ENCODE measurements at regions not wholly inside any gene's neighbourhood (a gene's known extent, or its start where the extent isn't known, plus 50 kb on each side); places are given as distances from the start of the nearest gene placed in this dataset.
"Not testable (repeated sequence)": the region's sequence is repeated elsewhere in the genome, so short reads cannot be mapped to it uniquely, and the experiment has no call there.

- no peak for DNase-seq
Measured at GRCh38 chr16:13557418-13557817, 362.5 kb upstream of the ERCC4 start.

DNA sequence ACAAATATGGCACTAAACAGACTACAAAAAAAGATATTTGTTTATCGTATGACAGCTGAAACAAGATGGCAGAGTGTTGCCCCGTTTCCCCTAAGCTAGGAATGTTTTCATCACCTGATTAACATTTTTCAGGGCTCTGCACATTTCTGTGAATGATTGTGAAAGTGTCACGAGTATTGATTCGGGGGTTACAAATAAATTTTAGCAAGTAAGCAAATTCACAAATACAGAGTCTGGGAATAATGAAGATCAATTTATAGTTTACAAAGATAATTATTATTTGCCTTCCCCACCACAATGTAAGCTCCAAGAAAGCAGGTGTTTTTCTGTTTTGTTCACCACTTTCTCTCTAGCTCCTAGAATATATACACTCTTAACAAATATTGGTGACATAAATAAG is 361.2 kb upstream of the ERCC4 start:
- no peak for DNase-seq

GRCh38 chr16:13559624-13560023 is 360.3 kb upstream of the ERCC4 start:
- no peak for DNase-seq

GRCh38 chr16:13560151-13560550 is 359.8 kb upstream of the ERCC4 start:
- no peak for DNase-seq

DNA sequence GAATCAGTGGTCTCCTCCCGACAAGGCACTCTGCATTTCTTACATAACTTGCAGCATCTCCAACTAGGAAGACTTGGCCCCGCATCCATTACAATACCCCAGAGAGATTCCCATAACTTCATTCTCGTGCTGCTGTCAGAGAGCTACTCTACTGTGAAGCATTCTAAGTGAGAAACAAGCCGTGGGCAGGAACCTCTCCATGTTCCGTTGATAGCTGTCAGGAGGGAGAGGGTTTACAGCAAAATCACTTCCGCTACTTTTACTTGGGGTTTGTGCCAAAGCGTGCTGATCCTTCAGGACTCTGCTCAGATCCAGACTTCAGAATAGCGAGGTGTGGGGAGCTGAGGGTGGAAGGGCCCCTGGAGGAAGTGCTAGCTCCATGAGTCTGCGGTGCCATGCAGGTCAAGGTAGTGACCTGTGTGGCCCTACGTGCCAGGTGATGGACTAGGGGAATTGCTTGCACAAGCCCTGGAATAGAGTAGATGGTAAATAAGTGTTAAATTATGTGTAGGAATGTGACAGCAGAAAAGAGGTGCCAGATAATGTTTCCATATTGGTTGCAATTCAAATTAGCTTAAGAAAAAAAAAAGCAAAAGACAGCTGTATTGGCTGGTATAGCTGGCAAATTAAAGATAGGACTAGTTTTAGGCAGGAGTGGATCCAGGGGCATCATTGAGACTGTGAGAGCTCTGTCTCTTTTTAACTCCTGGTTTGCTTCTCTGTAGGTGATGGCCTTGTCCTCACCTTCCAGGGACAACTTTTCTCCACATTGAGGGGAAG is 358.5 kb upstream of the ERCC4 start:
- DNase-seq, result no peak

DNA sequence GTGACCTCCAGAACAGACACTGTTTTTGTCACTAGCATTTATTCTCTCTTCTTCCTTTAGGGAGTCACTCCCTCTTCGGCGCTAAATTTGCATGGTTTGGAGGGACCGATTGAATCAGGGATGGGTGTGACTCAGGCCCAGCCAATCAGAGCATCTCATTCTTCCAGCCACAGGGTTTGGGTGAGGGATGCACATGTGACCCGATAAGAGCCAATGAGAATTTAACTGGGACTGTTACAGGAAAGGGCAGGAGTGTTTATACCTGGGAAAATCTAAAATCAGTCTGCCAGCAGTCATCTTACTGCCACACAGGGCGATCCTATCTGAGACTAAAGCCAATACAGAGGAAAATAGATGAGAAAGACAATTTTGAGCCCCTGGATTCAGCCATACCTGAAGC is 351.2 kb upstream of the ERCC4 start:
- DNase-seq, result no peak

DNA sequence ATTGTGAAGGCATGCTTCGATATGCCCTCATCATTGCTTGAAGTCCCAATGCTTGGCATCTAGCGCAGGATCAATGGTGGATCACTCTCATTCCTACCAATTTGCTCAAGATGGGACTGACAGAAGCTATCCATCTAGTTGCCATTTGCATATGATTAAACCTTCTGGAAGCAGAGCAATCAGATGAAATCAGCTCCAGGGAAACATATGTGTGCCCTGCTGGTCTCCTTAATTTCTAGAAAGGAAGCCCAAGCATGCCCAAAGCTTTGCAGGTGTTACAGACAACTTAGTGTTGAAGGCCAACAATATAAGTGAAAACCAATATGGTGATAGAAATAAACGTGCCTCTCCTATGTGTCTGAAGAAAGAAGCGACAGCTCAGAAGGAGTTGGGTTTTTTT is 350.0 kb upstream of the ERCC4 start:
- no peak for DNase-seq

GRCh38 chr16:13571036-13571435 is 348.9 kb upstream of the ERCC4 start:
- no peak for DNase-seq

DNA sequence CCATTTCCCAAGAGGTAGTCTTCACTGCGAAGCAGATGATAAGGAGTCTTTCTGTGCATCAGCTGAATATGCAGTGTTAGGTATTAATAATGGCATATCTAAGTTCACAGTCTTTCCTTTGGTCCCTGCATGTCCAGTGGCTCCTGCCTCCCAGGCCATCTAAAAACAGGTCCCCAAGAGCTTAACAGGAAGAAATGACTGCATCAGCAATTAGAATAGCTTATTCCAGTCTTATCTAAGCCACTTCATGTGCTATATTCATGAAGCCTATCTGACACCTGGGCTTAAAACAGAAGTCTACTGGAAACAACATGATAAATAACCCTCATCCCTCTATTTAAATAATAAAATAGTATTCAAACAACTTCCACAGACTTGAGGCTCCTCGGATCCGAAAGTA is 346.1 kb upstream of the ERCC4 start:
- DNase-seq, result no peak

GRCh38 chr16:13586051-13586450 is 333.9 kb upstream of the ERCC4 start:
- DNase-seq, result no peak

GRCh38 chr16:13587181-13587580 is 332.8 kb upstream of the ERCC4 start:
- DNase-seq, result no peak

DNA sequence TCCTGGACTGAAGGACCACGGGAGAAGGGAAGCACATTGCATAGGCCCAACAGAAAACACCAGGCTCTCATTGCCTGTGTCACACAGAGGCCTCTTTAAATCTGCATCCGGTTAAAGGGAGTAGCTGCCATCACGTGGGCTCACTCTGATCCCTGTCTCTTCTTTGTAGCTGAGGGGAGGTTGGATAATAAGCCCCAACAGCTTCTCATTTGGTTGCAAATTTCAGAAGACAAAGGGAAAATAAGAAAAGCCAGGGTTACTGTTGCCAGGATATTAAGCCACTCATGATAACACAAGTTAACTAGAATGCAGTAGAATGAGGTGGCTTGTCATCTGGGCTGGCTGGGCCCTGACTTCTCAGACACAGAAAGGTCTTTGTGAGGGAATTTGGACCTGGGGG is 325.1 kb upstream of the ERCC4 start:
- no peak for DNase-seq

GRCh38 chr16:13606804-13607203 is 313.1 kb upstream of the ERCC4 start:
- no peak for DNase-seq

- DNase-seq, result no peak
Measured at GRCh38 chr16:13607289-13607688, 312.7 kb upstream of the ERCC4 start.

GRCh38 chr16:13611596-13611995 is 308.4 kb upstream of the ERCC4 start:
- DNase-seq, result no peak

GRCh38 chr16:13612623-13613022 is 307.3 kb upstream of the ERCC4 start:
- DNase-seq, result no peak

GRCh38 chr16:13613165-13613564 is 306.8 kb upstream of the ERCC4 start:
- DNase-seq, result no peak

DNA sequence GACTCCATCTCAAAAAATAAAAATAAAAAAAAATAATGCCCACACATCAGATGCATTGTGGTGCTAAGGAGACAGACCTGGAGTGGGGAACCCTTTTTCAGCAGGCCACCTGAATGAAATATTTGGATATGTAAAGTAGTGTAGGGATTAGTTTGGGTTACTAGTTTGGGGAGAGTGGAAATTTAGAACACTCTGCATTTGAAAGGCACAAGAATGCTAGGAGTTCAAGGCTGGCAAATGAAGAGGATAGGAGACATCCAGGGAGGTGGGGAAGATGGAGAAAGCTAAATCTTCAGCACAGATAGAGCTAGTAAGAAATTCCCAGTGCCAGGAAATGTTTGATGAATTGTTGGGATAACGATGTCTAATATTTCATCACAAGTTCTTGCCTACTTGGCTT is 298.3 kb upstream of the ERCC4 start:
- no peak for DNase-seq

- DNase-seq, result no peak
Measured at GRCh38 chr16:13628156-13628555, 291.8 kb upstream of the ERCC4 start.

DNA sequence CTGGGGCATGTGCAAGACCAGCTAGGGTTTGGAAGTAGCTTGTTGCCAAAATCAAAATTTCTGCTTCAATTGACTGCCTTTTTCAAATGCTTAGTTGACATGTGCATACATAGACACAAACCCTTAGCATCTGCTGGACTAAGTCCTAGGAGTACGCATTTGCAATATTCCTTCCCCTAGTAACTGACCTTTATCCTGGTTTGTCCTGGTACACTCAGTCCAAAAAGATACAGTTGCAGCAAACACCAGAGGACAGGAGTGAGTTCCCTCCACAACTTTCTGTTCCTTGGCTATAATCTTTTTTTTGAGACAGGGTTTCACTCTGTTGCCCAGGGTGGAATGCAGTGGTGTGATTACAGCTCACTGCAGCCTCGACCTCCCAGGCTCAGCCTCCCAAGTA is 290.2 kb upstream of the ERCC4 start:
- DNase-seq, result no peak

- no peak for DNase-seq
Measured at GRCh38 chr16:13630374-13630773, 289.6 kb upstream of the ERCC4 start.

DNA sequence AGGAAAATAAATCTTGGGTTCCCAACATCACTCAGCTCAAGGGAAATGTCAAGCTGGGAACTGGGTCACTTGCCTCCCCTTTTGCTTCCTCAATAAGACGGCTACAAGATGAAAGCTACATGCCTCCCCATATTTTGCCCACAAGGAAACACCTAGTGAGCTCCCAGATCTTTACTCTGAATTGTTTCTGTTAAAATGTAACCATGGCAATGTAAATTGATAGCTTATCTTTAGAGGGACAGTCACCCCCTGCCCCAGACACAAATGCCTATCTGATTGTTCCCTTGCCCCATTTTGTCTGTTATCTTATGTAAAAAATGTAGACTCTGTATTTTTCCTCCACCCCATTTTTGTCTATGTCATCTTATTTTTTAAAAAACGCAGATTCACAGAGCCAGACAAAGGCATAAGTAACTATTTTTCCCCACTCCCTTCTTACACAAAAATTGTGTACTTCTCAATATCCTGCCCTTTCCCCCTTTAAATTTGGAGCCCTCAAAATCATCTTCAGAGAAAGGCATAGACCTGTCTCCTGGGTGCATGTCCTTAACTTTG is 288.7 kb upstream of the ERCC4 start:
- DNase-seq, result no peak

DNA sequence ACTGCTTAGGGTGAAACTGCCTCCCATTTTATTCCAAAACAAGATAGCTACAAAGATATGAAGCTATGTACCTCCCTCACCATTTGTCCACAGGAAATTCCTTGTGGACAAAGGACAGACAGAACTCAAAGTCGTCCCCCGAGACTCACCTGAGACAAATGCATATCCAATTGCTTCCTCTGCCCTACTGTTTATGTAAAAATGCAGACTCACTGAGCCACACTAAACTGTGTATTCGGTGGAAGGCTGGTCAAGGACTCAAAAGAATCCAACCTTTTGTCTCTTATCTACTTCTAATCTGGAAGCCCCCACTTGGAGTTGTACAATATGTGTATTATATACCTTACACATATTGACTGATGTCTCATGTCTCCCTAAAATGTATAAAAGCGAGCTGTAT is 288.0 kb upstream of the ERCC4 start:
- no peak for DNase-seq

DNA sequence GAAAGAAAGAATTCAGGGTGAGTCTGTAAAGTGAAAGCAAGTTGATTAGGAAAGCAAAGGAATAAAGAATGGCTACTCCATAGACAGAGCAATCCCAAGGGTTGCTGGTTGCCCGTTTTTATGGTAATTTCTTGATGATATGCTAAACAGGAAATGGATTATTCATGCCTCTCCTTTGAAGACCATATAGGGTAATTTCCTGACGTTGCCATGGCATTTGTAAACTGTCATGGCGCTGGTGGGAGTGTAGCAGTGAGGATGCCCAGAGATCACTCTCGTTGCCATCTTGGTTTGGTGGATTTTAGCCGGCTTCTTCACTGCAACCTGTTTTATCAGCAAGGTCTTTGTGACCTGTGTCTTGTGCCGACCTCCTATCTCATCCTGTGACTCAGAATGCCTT is 287.4 kb upstream of the ERCC4 start:
- not testable (repeated sequence) for DNase-seq

DNA sequence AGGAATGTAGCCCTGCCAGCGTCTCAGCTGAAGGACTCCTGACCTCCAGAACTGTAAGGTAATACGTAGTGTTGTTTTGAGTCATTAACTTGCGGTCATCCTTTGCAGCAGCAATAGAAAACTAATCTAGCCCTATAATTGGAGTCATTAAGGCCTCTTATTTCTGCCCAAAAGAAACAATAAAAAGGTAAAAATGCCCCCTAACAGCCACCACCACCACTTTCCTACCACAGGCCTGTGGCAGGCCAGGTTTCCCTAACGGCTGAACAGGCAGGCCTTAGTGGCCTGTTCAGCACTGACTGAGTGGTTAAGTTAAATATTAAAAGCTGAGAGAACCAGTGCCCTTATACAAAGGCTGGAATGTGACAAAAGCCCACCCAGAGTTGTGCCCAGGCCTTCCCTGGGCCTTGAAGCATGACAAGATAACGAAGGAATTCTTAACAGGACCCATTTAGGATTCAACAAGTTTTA is 286.5 kb upstream of the ERCC4 start:
- DNase-seq, result no peak
